Head of caudate nucleus (tissue), 42 donors: ENCODE measurements at regions not wholly inside any gene's neighbourhood (a gene's known extent, or its start where the extent isn't known, plus 50 kb on each side); places are given as distances from the start of the nearest gene placed in this dataset.
"Not testable (repeated sequence)": the region's sequence is repeated elsewhere in the genome, so short reads cannot be mapped to it uniquely, and the experiment has no call there.

ENCODE experiments used
- DNase-seq, 42 donors: peaks; one replicate each; pipeline versions ENCODE4 v3.0.0 to v3.0.0-alpha.2; 2020 to 2021; ENCODE audit warnings: mixed read lengths in 7 of 42
- intact Hi-C: fragments of 100-400 bp; cut with DNase I; formaldehyde crosslinking; loops from one replicate; pipeline ENCODE4 v1.15.0; 2022

- DNase-seq, intact Hi-C loops: not testable (repeated sequence)
These were observed 178.2 kb upstream of the ZNG1F start for GRCh38 chr9:41367301-41367700.

GRCh38 chr9:41361790-41362189, 172.7 kb upstream of the ZNG1F start:
- DNase-seq = not testable (repeated sequence)

GRCh38 chr9:41359116-41359515, 170.0 kb upstream of the ZNG1F start:
- DNase-seq = peak in 38 of 42 donors; percentile 4 to 74 (median 39)
- intact Hi-C loops = not testable (repeated sequence)

More at GRCh38 chr9:41361790-41362189, 172.7 kb upstream of the ZNG1F start:
- intact Hi-C loops = not testable (repeated sequence)

GRCh38 chr9:41358682-41359081, 169.6 kb upstream of the ZNG1F start:
- peak; percentile 61 to 95 (median 83) for DNase-seq
- intact Hi-C loops = not testable (repeated sequence)

GRCh38 chr9:41357918-41358404, 168.8 kb upstream of the ZNG1F start:
- peak in 27 of 42 donors; percentile 4 to 59 (median 23) for DNase-seq
- intact Hi-C loops = not testable (repeated sequence)

- DNase-seq, intact Hi-C loops: not testable (repeated sequence)
These were observed 168.2 kb upstream of the ZNG1F start for GRCh38 chr9:41357350-41357748.

GRCh38 chr9:41356588-41357349, 167.7 kb upstream of the ZNG1F start:
- DNase-seq = peak; percentile 25 to 92 (median 81)
- intact Hi-C loops = not testable (repeated sequence)

- intact Hi-C loops, DNase-seq: not testable (repeated sequence)
These were observed 166.8 kb upstream of the ZNG1F start for GRCh38 chr9:41355712-41356450.

GRCh38 chr9:41354978-41355377, 165.9 kb upstream of the ZNG1F start:
- intact Hi-C loops, DNase-seq: not testable (repeated sequence)

- intact Hi-C loops = not testable (repeated sequence)
These were observed 165.2 kb upstream of the ZNG1F start for GRCh38 chr9:41354060-41354934.

GRCh38 chr9:41353026-41353425, 163.9 kb upstream of the ZNG1F start:
- intact Hi-C loops = not testable (repeated sequence)

More at GRCh38 chr9:41354060-41354934, 165.2 kb upstream of the ZNG1F start:
- not testable (repeated sequence) for DNase-seq

GRCh38 chr9:41352390-41352789, 163.3 kb upstream of the ZNG1F start:
- intact Hi-C loops, DNase-seq: not testable (repeated sequence)

More at GRCh38 chr9:41353026-41353425, 163.9 kb upstream of the ZNG1F start:
- DNase-seq = not testable (repeated sequence)

- DNase-seq, intact Hi-C loops: not testable (repeated sequence)
These were observed 158.8 kb upstream of the ZNG1F start for GRCh38 chr9:41347893-41348292.

GRCh38 chr9:41332562-41332961, 143.4 kb upstream of the ZNG1F start:
- intact Hi-C loops, DNase-seq: not testable (repeated sequence)

GRCh38 chr9:41321277-41321676, 132.2 kb upstream of the ZNG1F start:
- intact Hi-C loops, DNase-seq: not testable (repeated sequence)

GRCh38 chr9:41308953-41309352, 119.8 kb upstream of the ZNG1F start:
- peak in 1 of 42 donors; percentile 2 for DNase-seq
- intact Hi-C loops = not testable (repeated sequence)

- intact Hi-C loops, DNase-seq: not testable (repeated sequence)
These were observed 96.6 kb upstream of the ZNG1F start for GRCh38 chr9:41285744-41286143.

GRCh38 chr9:41280299-41281238, 91.5 kb upstream of the ZNG1F start:
- intact Hi-C loops, DNase-seq: not testable (repeated sequence)
